T-helper 2 cell treated with Interferon-gamma antibody and Interleukin-4, amounts not matched to agents 5 μg/mL and 100 μg/mL, for 36 hours (primary cell): ENCODE measurements at regions not wholly inside any gene's neighbourhood (a gene's known extent, or its start where the extent isn't known, plus 50 kb on each side); places are given as distances from the start of the nearest gene placed in this dataset.

Experiments used
- DNase-seq: peaks from one replicate; pipeline ENCODE4 v3.0.0; 2021; ENCODE audit warnings: low spot score
- H3K27ac Mint-ChIP-seq: one replicate; pipeline ENCODE4 v1.8.0; 2021; ENCODE audit warnings: mild to moderate bottlenecking, mixed read lengths
- H3K27me3 Mint-ChIP-seq: one replicate; pipeline ENCODE4 v1.8.0; 2021; ENCODE audit warnings: low read depth, mixed read lengths
- H3K36me3 Mint-ChIP-seq: one replicate; pipeline ENCODE4 v1.8.0; 2021; ENCODE audit warnings: low read depth, mixed read lengths
- H3K4me1 Mint-ChIP-seq: one replicate; pipeline ENCODE4 v1.8.0; 2021; ENCODE audit warnings: low read depth, mixed read lengths
- H3K4me3 Mint-ChIP-seq: one replicate; pipeline ENCODE4 v1.8.0; 2022; ENCODE audit warnings: mild to moderate bottlenecking, moderate library complexity, mixed read lengths
- H3K9me3 Mint-ChIP-seq: one replicate; pipeline ENCODE4 v1.8.0; 2021; ENCODE audit warnings: mixed read lengths

DNA sequence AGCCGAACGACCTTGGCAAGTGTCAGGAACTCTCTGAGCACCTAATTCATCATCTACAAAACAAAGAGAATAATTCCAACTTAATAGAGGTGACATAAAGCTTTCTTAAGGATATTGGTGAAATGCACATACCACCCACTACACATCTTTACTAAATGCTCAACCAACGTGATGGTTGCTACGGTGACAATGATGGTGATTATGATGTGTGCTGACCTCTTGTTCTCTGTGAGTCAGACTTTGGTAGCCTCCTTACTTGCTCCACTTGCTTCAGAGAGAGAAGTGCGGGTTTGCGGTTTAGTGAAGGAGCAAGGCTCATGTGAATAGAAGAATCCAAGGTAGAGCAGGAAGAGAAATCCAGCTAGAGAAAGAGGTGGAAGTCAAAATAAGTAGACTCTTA, 52.8 kb upstream of the CLNK start:
- Mint-ChIP-seq H3K9me3 (no peaks in the 10 kb centered on the region), H3K4me1 (peaks cover 20% of the 10 kb centered on the region)

DNA sequence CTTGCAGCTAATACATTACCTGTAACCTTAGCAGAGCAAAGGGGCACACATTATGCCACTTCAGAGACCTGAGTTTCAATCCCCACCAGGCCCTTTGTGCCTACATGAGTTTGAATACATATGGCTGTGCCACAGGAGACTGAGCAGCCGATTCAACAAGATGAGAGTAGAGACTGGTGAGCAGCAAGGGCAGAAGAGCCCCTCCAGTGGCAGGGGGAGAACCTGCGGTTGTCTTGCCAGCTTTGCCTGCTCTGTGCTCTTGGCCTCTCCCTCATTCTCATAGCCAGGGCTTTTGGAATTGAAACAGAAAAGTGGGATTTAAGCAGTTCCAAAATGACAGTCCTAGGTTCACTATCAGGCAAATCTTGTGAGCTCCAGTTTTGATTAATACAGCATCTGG, 52.3 kb upstream of the CLNK start:
- no peaks in the 10 kb centered on the region for H3K9me3 Mint-ChIP-seq
- no peaks in the 10 kb centered on the region for H3K36me3 Mint-ChIP-seq
- H3K4me1 Mint-ChIP-seq: peaks cover 23% of the 10 kb centered on the region
- no peak overlapping the region for H3K27ac Mint-ChIP-seq
- DNase-seq: no peak
- H3K27me3 Mint-ChIP-seq: no peaks in the 10 kb centered on the region
- no peak overlapping the region for H3K4me3 Mint-ChIP-seq

More for the DNA sequence above, 52.8 kb upstream of the CLNK start:
- peak; percentile 34 for DNase-seq
- Mint-ChIP-seq H3K4me3 (no peak overlapping the region), H3K27ac (no peak overlapping the region), H3K36me3 (no peaks in the 10 kb centered on the region), H3K27me3 (no peaks in the 10 kb centered on the region)

DNA sequence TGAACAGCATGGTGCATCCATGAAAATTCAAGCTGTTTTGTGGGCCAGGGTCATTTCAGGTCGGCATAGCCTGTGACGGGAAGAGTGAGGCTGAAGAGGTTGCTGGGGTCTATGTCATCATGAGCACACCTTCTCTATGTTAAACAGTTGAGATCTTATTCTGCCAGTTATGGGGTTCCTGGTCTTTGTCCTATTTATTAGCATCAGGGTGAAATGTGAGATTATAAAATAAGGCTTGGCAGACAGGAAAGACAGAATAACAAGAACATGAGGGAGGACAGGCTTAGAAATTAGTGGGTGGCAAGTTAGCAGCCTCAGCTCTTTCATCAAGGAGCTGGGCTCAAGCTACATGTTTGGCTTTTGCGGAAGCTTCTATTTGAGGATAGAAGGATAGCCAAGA, 51.7 kb upstream of the CLNK start:
- Mint-ChIP-seq H3K27me3 (no peaks in the 10 kb centered on the region), H3K36me3 (no peaks in the 10 kb centered on the region), H3K9me3 (no peaks in the 10 kb centered on the region), H3K4me3 (no peak overlapping the region), H3K4me1 (peaks cover 29% of the 10 kb centered on the region), H3K27ac (no peak overlapping the region)
- DNase-seq: no peak

DNA sequence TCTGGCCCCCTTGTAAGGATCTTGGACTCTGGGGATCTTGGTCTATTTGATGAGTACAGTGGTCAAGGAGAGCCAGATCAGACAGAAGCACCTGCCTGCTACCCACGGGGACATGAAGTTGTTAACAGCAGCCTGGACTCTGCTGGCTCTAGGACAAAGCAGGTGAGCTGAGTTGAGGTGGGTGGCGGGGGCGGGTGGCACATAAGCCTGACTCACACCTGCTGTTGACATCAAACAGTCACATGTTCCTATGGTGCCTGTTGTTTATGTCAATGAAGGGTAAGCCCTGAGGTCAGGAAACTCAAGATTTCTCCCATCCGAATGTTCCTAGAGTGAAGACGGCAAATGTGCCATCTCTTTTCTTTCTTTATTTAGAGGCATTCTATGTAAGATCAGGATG, 50.1 kb upstream of the CLNK start:
- H3K9me3 Mint-ChIP-seq: no peaks in the 10 kb centered on the region
- no peak overlapping the region for H3K4me3 Mint-ChIP-seq
- peak; percentile 26 for DNase-seq
- no peaks in the 10 kb centered on the region for H3K27me3 Mint-ChIP-seq
- no peak overlapping the region for H3K27ac Mint-ChIP-seq
- peaks cover 36% of the 10 kb centered on the region for H3K4me1 Mint-ChIP-seq
- H3K36me3 Mint-ChIP-seq: no peaks in the 10 kb centered on the region
